H9 (cell line): ENCODE measurements at regions not wholly inside any gene's neighbourhood (a gene's known extent, or its start where the extent isn't known, plus 50 kb on each side); places are given as distances from the start of the nearest gene placed in this dataset.

Experiments used
- DNase-seq: peaks from one replicate; pipeline ENCODE4 v3.0.0-alpha.2; 2017
- H2AFZ ChIP-seq: one replicate; pipeline ENCODE4 v1.6.1; 2013; ENCODE audit warnings: mild to moderate bottlenecking, low read length, control low read depth, moderate library complexity
- H2AK5ac ChIP-seq: 2 replicates; pipeline ENCODE4 v1.6.1; 2013; ENCODE audit warnings: low read length, control low read depth, mixed read lengths; ENCODE audit not compliant: insufficient read length
- H2BK120ac ChIP-seq: one replicate; pipeline ENCODE4 v1.6.1; 2013; ENCODE audit warnings: low read depth, mild to moderate bottlenecking, low read length, control low read depth, inconsistent platforms; ENCODE audit not compliant: poor library complexity, severe bottlenecking
- H2BK12ac ChIP-seq: 2 replicates; pipeline ENCODE4 v1.6.1; 2013; ENCODE audit warnings: low read length, control low read depth, mixed read lengths, low read depth; ENCODE audit not compliant: insufficient read length
- H2BK15ac ChIP-seq: 2 replicates; pipeline ENCODE4 v1.6.1; 2013; ENCODE audit warnings: low read depth, low read length, control low read depth
- H2BK20ac ChIP-seq: one replicate; pipeline ENCODE4 v1.6.1; 2013; ENCODE audit warnings: low read depth, mild to moderate bottlenecking, low read length, control low read depth, inconsistent platforms; ENCODE audit not compliant: poor library complexity, severe bottlenecking
- H2BK5ac ChIP-seq: 2 replicates; pipeline ENCODE4 v1.6.1; 2013; ENCODE audit warnings: low read length, control low read depth, mixed read lengths; ENCODE audit not compliant: insufficient read length
- H3K14ac ChIP-seq: 2 replicates; pipeline ENCODE4 v1.6.1; 2013; ENCODE audit warnings: low read length, control low read depth; ENCODE audit not compliant: insufficient read depth
- H3K18ac ChIP-seq: 2 replicates; pipeline ENCODE4 v1.6.1; 2013; ENCODE audit warnings: low read depth, mild to moderate bottlenecking, mixed read lengths, low read length, control low read depth; ENCODE audit not compliant: insufficient read length
- H3K23ac ChIP-seq: 2 replicates; pipeline ENCODE4 v1.6.1; 2013; ENCODE audit warnings: low read length, control low read depth, mixed read lengths, low read depth; ENCODE audit not compliant: insufficient read length
- H3K23me2 ChIP-seq: 2 replicates; pipeline ENCODE4 v1.6.1; 2013; ENCODE audit warnings: low read depth, mild to moderate bottlenecking, mixed read lengths, low read length, control low read depth; ENCODE audit not compliant: insufficient read length, poor library complexity, severe bottlenecking
- H3K27ac ChIP-seq: 2 replicates; pipeline ENCODE4 v1.5.1; 2013; ENCODE audit warnings: low read length, control low read depth, mixed read lengths, low read depth; ENCODE audit not compliant: insufficient read length
- H3K27me3 ChIP-seq: 2 replicates; pipeline ENCODE4 v1.6.1; 2013; ENCODE audit warnings: low read length, control low read depth, inconsistent platforms; ENCODE audit not compliant: insufficient read depth
- H3K4ac ChIP-seq: 2 replicates; pipeline ENCODE4 v1.6.1; 2013; ENCODE audit warnings: low read depth, mild to moderate bottlenecking, control low read depth, inconsistent platforms, low read length, moderate library complexity
- H3K4me1 ChIP-seq: 2 replicates; pipeline ENCODE4 v1.6.1; 2013; ENCODE audit warnings: low read length, control low read depth, inconsistent platforms; ENCODE audit not compliant: insufficient read depth
- H3K4me2 ChIP-seq: 2 replicates; pipeline ENCODE4 v1.6.1; 2013; ENCODE audit warnings: low read length, control low read depth, mixed read lengths; ENCODE audit not compliant: insufficient read length, insufficient read depth
- H3K56ac ChIP-seq: 2 replicates; pipeline ENCODE4 v1.6.1; 2013; ENCODE audit warnings: low read depth, mild to moderate bottlenecking, mixed read lengths, low read length, control low read depth; ENCODE audit not compliant: insufficient read length
- H3K79me1 ChIP-seq: 2 replicates; pipeline ENCODE4 v1.6.1; 2013; ENCODE audit warnings: low read depth, mild to moderate bottlenecking, moderate library complexity, low read length, control low read depth, inconsistent platforms; ENCODE audit not compliant: insufficient read depth, poor library complexity, severe bottlenecking
- H3K79me2 ChIP-seq: 2 replicates; pipeline ENCODE4 v1.6.1; 2013; ENCODE audit warnings: low read length, control low read depth, inconsistent platforms; ENCODE audit not compliant: insufficient read depth
- H3K9ac ChIP-seq: 2 replicates; pipeline ENCODE4 v1.6.1; 2013; ENCODE audit warnings: low read length, control low read depth, mixed read lengths; ENCODE audit not compliant: insufficient read length; ENCODE audit errors: extremely low read depth
- H3K9me3 ChIP-seq: one replicate; pipeline ENCODE4 v1.6.1; 2013; ENCODE audit warnings: low read depth, low read length, inconsistent platforms; ENCODE audit not compliant: control insufficient read depth
- H3T11ph ChIP-seq: one replicate; pipeline ENCODE4 v1.6.1; 2013; ENCODE audit warnings: mild to moderate bottlenecking, low read length, control low read depth, inconsistent platforms
- H4K20me1 ChIP-seq: one replicate; pipeline ENCODE4 v1.6.1; 2013; ENCODE audit not compliant: control insufficient read depth, insufficient read length, insufficient read depth
- H4K5ac ChIP-seq: 2 replicates; pipeline ENCODE4 v1.6.1; 2013; ENCODE audit warnings: low read depth, mild to moderate bottlenecking, mixed read lengths, low read length, control low read depth; ENCODE audit not compliant: insufficient read length
- H4K8ac ChIP-seq: replicated peaks from 2 replicates; pipeline ENCODE4 v1.6.1; 2013; ENCODE audit warnings: low read length, control low read depth, mixed read lengths, low read depth; ENCODE audit not compliant: insufficient read length
- H4K91ac ChIP-seq: 2 replicates; pipeline ENCODE4 v1.6.1; 2013; ENCODE audit warnings: low read depth, mild to moderate bottlenecking, moderate library complexity, mixed read lengths, low read length, control low read depth; ENCODE audit not compliant: insufficient read length
- H3K27ac Mint-ChIP-seq, 3 experiments: 2 replicates in 2 of 3; 3 replicates in 1 of 3; pipeline ENCODE4 v1.8.0; 2020 to 2021; ENCODE audit warnings: mixed read lengths in 3 of 3, mild to moderate bottlenecking in 1 of 3, moderate library complexity in 1 of 3
- H3K27me3 Mint-ChIP-seq: 2 replicates; pipeline ENCODE4 v1.8.0; 2021; ENCODE audit warnings: low read depth, mild to moderate bottlenecking, moderate library complexity, mixed read lengths
- H3K36me3 Mint-ChIP-seq, 3 experiments: 2 replicates in 2 of 3; 3 replicates in 1 of 3; pipeline ENCODE4 v1.8.0; 2020 to 2021; ENCODE audit warnings: low read depth in 3 of 3, mixed read lengths in 3 of 3; ENCODE audit not compliant: insufficient read depth in 1 of 3
- H3K4me1 Mint-ChIP-seq, 2 experiments: 2 replicates each; pipeline ENCODE4 v1.8.0; 2020; ENCODE audit warnings: mixed read lengths in 2 of 2
- H3K4me3 Mint-ChIP-seq, 2 experiments: 2 replicates in 1 of 2; 3 replicates in 1 of 2; pipeline ENCODE4 v1.8.0; 2020 to 2021; ENCODE audit warnings: mild to moderate bottlenecking in 2 of 2, mixed read lengths in 2 of 2, moderate library complexity in 1 of 2
- H3K9me3 Mint-ChIP-seq, 2 experiments: 2 replicates in 1 of 2; 3 replicates in 1 of 2; pipeline ENCODE4 v1.8.0; 2020; ENCODE audit warnings: mild to moderate bottlenecking in 2 of 2, mixed read lengths in 2 of 2, moderate library complexity in 1 of 2
- CTCF ChIP-seq: fragments of 200-600 bp; sonication (generic); conservative IDR thresholded peaks from 3 replicates; pipeline ENCODE4 v1.8.0; 2021; ENCODE audit warnings: antibody characterized with exemption, mild to moderate bottlenecking

GRCh38 chr13:75149776-75150175 is 332.2 kb downstream of the TBC1D4 start:
- H3K27me3 ChIP-seq = no peaks in the 10 kb centered on the region
- Mint-ChIP-seq H3K4me3 (no peak overlapping the region), H3K9me3 (peaks cover 10 to 11% of the 10 kb centered on the region in 2 experiments), H3K27ac (no peak overlapping the region), H3K27me3 (no peaks in the 10 kb centered on the region), H3K4me1 (no peaks in the 10 kb centered on the region), H3K36me3 (peaks cover 0 to 11% (median 8%) of the 10 kb centered on the region in 3 experiments; a peak in 4 of 7 replicates)
- H3K18ac ChIP-seq = no peak overlapping the region
- no peak overlapping the region for H3K27ac ChIP-seq
- H4K8ac ChIP-seq = no peak overlapping the region
- H2BK12ac ChIP-seq = no peak overlapping the region
- H2BK15ac ChIP-seq = no peak overlapping the region
- no peak overlapping the region for H3K23ac ChIP-seq
- no peak overlapping the region for H2AFZ ChIP-seq
- H3K9me3 ChIP-seq = no peaks in the 10 kb centered on the region
- no peaks in the 10 kb centered on the region for H3K79me1 ChIP-seq
- H4K20me1 ChIP-seq = no peaks in the 10 kb centered on the region
- no peaks in the 10 kb centered on the region for H3K23me2 ChIP-seq
- no peaks in the 10 kb centered on the region for H3K4me1 ChIP-seq
- H2BK5ac ChIP-seq = no peak overlapping the region
- no peak for DNase-seq
- no peak overlapping the region for H2AK5ac ChIP-seq
- no peak overlapping the region for H3K14ac ChIP-seq
- H2BK20ac ChIP-seq = no peak overlapping the region
- no peak overlapping the region for H3K4me2 ChIP-seq
- no peak for TF ChIP-seq CTCF
- H4K91ac ChIP-seq = no peak overlapping the region
- H3K56ac ChIP-seq = no peak overlapping the region
- H4K5ac ChIP-seq = no peak overlapping the region
- H3K9ac ChIP-seq = no peak overlapping the region
- H3K4ac ChIP-seq = no peak overlapping the region
- no peak overlapping the region for H3T11ph ChIP-seq
- no peaks in the 10 kb centered on the region for H3K79me2 ChIP-seq
- H2BK120ac ChIP-seq = no peak overlapping the region
